ENCODE measurements at regions not wholly inside any gene's neighbourhood (a gene's known extent, or its start where the extent isn't known, plus 50 kb on each side); places are given as distances from the start of the nearest gene placed in this dataset.

GRCh38 chr10:84605802-84606201 is 277.4 kb downstream of the CCSER2 start:
- CTCF ChIA-PET, result interaction anchor here (1.6 kb wide), 1 partner anchor 66 kb away, joined by 4 read pairs; no protein-coding TSS in a partner anchor
- no peaks in the 10 kb centered on the region for H3K4me1 Mint-ChIP-seq (ENCODE audit: low read depth)
- POLR2A ChIA-PET, result no interaction called here
- DNase-seq (no peak), ATAC-seq (no peak)
- no peaks in the 10 kb centered on the region for H3K9me3 Mint-ChIP-seq
- no peak overlapping the region for H3K27ac Mint-ChIP-seq
- no peak for TF ChIP-seq CTCF (IDR thresholded peaks at IDR 0.05)
- peaks cover 7% of the 10 kb centered on the region for H3K27me3 Mint-ChIP-seq
- H3K4me3 Mint-ChIP-seq, result no peak overlapping the region
- intact Hi-C loops (cut with micrococcal nuclease), result no loop called here
- no peaks in the 10 kb centered on the region for H3K36me3 Mint-ChIP-seq (ENCODE audit: low read depth)

GRCh38 chr10:84606428-84606827 is 278.0 kb downstream of the CCSER2 start:
- intact Hi-C loops (cut with micrococcal nuclease), result no loop called here
- Mint-ChIP-seq H3K27ac (no peak overlapping the region), H3K4me1 (ENCODE audit: low read depth) (no peaks in the 10 kb centered on the region), H3K4me3 (no peak overlapping the region), H3K27me3 (peaks cover 9% of the 10 kb centered on the region), H3K9me3 (no peaks in the 10 kb centered on the region), H3K36me3 (ENCODE audit: low read depth) (no peaks in the 10 kb centered on the region)
- no peak for ATAC-seq
- no peak for TF ChIP-seq CTCF (IDR thresholded peaks at IDR 0.05)
- ChIA-PET CTCF (interaction anchor here (1.6 kb wide), 1 partner anchor 66 kb away, joined by 4 read pairs; no protein-coding TSS in a partner anchor), POLR2A (no interaction called here)
- no peak for DNase-seq

GRCh38 chr10:84607044-84607443 is 278.7 kb downstream of the CCSER2 start:
- intact Hi-C loops (cut with micrococcal nuclease), result no loop called here
- TF ChIP-seq CTCF (IDR thresholded peaks at IDR 0.05), result no peak
- ATAC-seq (no peak), DNase-seq (no peak)
- CTCF ChIA-PET, result no interaction called here
- POLR2A ChIA-PET, result no interaction called here
- H3K4me1 Mint-ChIP-seq (ENCODE audit: low read depth), result no peaks in the 10 kb centered on the region
- H3K27me3 Mint-ChIP-seq, result peaks cover 9% of the 10 kb centered on the region
- H3K36me3 Mint-ChIP-seq (ENCODE audit: low read depth), result no peaks in the 10 kb centered on the region
- H3K9me3 Mint-ChIP-seq, result no peaks in the 10 kb centered on the region
- no peak overlapping the region for H3K4me3 Mint-ChIP-seq
- H3K27ac Mint-ChIP-seq, result no peak overlapping the region

- H3K4me1 Mint-ChIP-seq (ENCODE audit: low read depth), result no peaks in the 10 kb centered on the region
- intact Hi-C loops (cut with micrococcal nuclease), result no loop called here
- CTCF ChIA-PET, result no interaction called here
- no peak overlapping the region for H3K27ac Mint-ChIP-seq
- no peak overlapping the region for H3K4me3 Mint-ChIP-seq
- no peak for DNase-seq
- no peaks in the 10 kb centered on the region for H3K9me3 Mint-ChIP-seq
- no peak for TF ChIP-seq CTCF (IDR thresholded peaks at IDR 0.05)
- H3K36me3 Mint-ChIP-seq (ENCODE audit: low read depth), result no peaks in the 10 kb centered on the region
- H3K27me3 Mint-ChIP-seq, result peaks cover 9% of the 10 kb centered on the region
- ATAC-seq, result no peak
- POLR2A ChIA-PET, result no interaction called here
Measured at GRCh38 chr10:84607523-84607922, 279.1 kb downstream of the CCSER2 start.

- Mint-ChIP-seq H3K36me3 (ENCODE audit: low read depth) (no peaks in the 10 kb centered on the region), H3K9me3 (no peaks in the 10 kb centered on the region), H3K4me1 (ENCODE audit: low read depth) (no peaks in the 10 kb centered on the region), H3K27ac (no peak overlapping the region), H3K4me3 (no peak overlapping the region), H3K27me3 (peaks cover 12% of the 10 kb centered on the region)
- ATAC-seq, result no peak
- POLR2A ChIA-PET, result no interaction called here
- DNase-seq, result no peak
- CTCF ChIA-PET, result no interaction called here
- intact Hi-C loops (cut with micrococcal nuclease), result no loop called here
- no peak for TF ChIP-seq CTCF (IDR thresholded peaks at IDR 0.05)
Measured at GRCh38 chr10:84608126-84608525, 279.7 kb downstream of the CCSER2 start.

Data from activated CD8-positive, alpha-beta T cell treated with anti-CD3 and anti-CD28 coated beads for 36 hours (primary cell).